HEK293T (cell line): ENCODE measurements at regions not wholly inside any gene's neighbourhood (a gene's known extent, or its start where the extent isn't known, plus 50 kb on each side); places are given as distances from the start of the nearest gene placed in this dataset.

ENCODE experiments used
- ARNT ChIP-seq: fragments of 450-650 bp; IDR thresholded peaks from 2 replicates; pipeline ENCODE4 v1.6.1; 2017; ENCODE audit warnings: mild to moderate bottlenecking
- BHLHE40 ChIP-seq: fragments of 450-650 bp; IDR thresholded peaks from 2 replicates; pipeline ENCODE4 v1.6.1; 2016; ENCODE audit warnings: mild to moderate bottlenecking, moderate library complexity, borderline replicate concordance
- CTBP1 ChIP-seq: fragments of 450-650 bp; IDR thresholded peaks from 2 replicates; pipeline ENCODE4 v1.6.1; 2016; ENCODE audit warnings: borderline replicate concordance
- ELF4 ChIP-seq: fragments of 450-650 bp; IDR thresholded peaks from 2 replicates; pipeline ENCODE4 v1.6.1; 2017; ENCODE audit warnings: antibody characterized with exemption
- FOXK2 ChIP-seq: fragments of 450-650 bp; IDR thresholded peaks from 2 replicates; pipeline ENCODE4 v1.6.1; 2016; ENCODE audit warnings: mild to moderate bottlenecking
- FOXM1 ChIP-seq: fragments of 450-650 bp; IDR thresholded peaks from 2 replicates; pipeline ENCODE4 v1.6.1; 2017; ENCODE audit warnings: mild to moderate bottlenecking, borderline replicate concordance
- HDGF ChIP-seq: fragments of 450-650 bp; IDR thresholded peaks from 2 replicates; pipeline ENCODE4 v1.6.1; 2017; ENCODE audit warnings: antibody characterized with exemption, borderline replicate concordance
- SP1 ChIP-seq: fragments of 450-650 bp; IDR thresholded peaks from 2 replicates; pipeline ENCODE4 v1.6.1; 2017
- SUZ12 ChIP-seq: fragments of 450-650 bp; IDR thresholded peaks from 2 replicates; pipeline ENCODE4 v1.6.1; 2016; ENCODE audit warnings: mild to moderate bottlenecking
- TARDBP ChIP-seq: fragments of 450-650 bp; IDR thresholded peaks from 2 replicates; pipeline ENCODE4 v1.6.1; 2016
- ZNF384 ChIP-seq: fragments of 450-650 bp; IDR thresholded peaks from 2 replicates; pipeline ENCODE4 v1.6.1; 2016

DNA sequence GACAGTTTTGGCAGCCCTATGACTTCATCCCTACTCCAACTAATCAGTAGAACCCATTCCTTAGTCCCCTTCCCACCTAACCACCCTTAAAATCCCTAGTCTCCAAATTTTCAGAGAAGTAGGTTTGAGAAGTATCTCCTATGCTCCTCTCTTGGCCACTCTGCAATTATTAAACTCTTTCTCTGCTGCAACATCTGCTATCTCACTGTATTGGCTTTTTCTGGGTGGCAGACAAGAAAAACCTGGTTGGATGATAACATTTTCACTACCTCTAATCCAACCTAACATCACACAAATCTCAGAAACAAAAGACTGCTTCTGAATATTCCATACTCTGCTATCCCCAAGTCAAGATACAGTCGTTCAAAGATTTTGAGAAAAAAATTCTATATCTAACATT, 542.4 kb upstream of the SOX9 start:
- no peak for TF ChIP-seq CTBP1
- no peak for TF ChIP-seq TARDBP
- TF ChIP-seq ELF4: no peak
- no peak for TF ChIP-seq HDGF
- no peak for TF ChIP-seq SUZ12
- no peak for TF ChIP-seq BHLHE40
- no peak for TF ChIP-seq FOXK2
- TF ChIP-seq ZNF384: no peak
- no peak for TF ChIP-seq FOXM1
- no peak for TF ChIP-seq ARNT
- TF ChIP-seq SP1: no peak
